H1 (cell line): ENCODE measurements at regions not wholly inside any gene's neighbourhood (a gene's known extent, or its start where the extent isn't known, plus 50 kb on each side); places are given as distances from the start of the nearest gene placed in this dataset.
A peak's percentile ranks its signal among the peaks of the same experiment; 100 is the strongest.

Source experiments
- CTCF ChIA-PET: fragments of 300-600 bp; sonication (Branson Sonifier 250); formaldehyde crosslinking; loops from one replicate; lab custom pipeline; 2021; ENCODE audit not compliant: partially characterized antibody; lab: Charles Lee
- POLR2A ChIA-PET: fragments of 300-600 bp; sonication (Branson Sonifier 250); formaldehyde crosslinking; loops from one replicate; lab custom pipeline; 2021; ENCODE audit warnings: inconsistent platforms; ENCODE audit not compliant: partially characterized antibody; lab: Charles Lee
- DNase-seq, 2 experiments: peaks; one replicate each; pipeline versions ENCODE4 v3.0.0 to v3.0.0-alpha.2; 2010 to 2022; ENCODE audit warnings: low spot score in 2 of 2, low read depth in 1 of 2, mixed read lengths in 1 of 2
- FAIRE-seq: peaks from 2 replicates; lab custom pipeline; 2011; peaks lifted over from hg19 to GRCh38; lab: Jason Lieb, UNC
- H2AFZ ChIP-seq: 2 replicates; pipeline ENCODE4 v1.8.1; 2012; ENCODE audit warnings: low read length, inconsistent platforms
- H2AK5ac ChIP-seq: 2 replicates; pipeline ENCODE4 v1.6.1; 2013; ENCODE audit warnings: low read depth, low read length
- H2BK120ac ChIP-seq: replicated peaks from 2 replicates; pipeline ENCODE3; 2013; ENCODE audit warnings: low read depth, low read length, inconsistent platforms
- H2BK12ac ChIP-seq: 2 replicates; pipeline ENCODE4 v1.6.1; 2013; ENCODE audit warnings: low read depth, low read length
- H2BK15ac ChIP-seq: 2 replicates; pipeline ENCODE4 v1.6.1; 2013; ENCODE audit warnings: low read length
- H2BK20ac ChIP-seq: 2 replicates; pipeline ENCODE4 v1.6.1; 2013; ENCODE audit warnings: low read length
- H2BK5ac ChIP-seq: 2 replicates; pipeline ENCODE4 v1.6.1; 2013; ENCODE audit warnings: low read depth, low read length
- H3K14ac ChIP-seq: 2 replicates; pipeline ENCODE4 v1.6.1; 2013; ENCODE audit warnings: inconsistent platforms; ENCODE audit not compliant: insufficient read length
- H3K18ac ChIP-seq: 2 replicates; pipeline ENCODE4 v1.6.1; 2013; ENCODE audit warnings: low read length; ENCODE audit errors: extremely low read depth
- H3K23ac ChIP-seq: 2 replicates; pipeline ENCODE4 v1.6.1; 2013; ENCODE audit warnings: inconsistent platforms; ENCODE audit not compliant: insufficient read length
- H3K23me2 ChIP-seq: 2 replicates; pipeline ENCODE4 v1.6.1; 2013; ENCODE audit warnings: low read depth, low read length
- H3K27ac ChIP-seq: 2 replicates; pipeline ENCODE4 v1.6.1; 2011; ENCODE audit warnings: low read depth, low read length, inconsistent platforms
- H3K27me3 ChIP-seq, 4 experiments: replicated peaks in 1 of 4; 1 replicate in 1 of 4; 2 replicates in 3 of 4; pipeline versions ENCODE4 v1.6.1 to v1.8.1; 2011 to 2013; ENCODE audit warnings: low read length in 3 of 4, mild to moderate bottlenecking in 3 of 4, inconsistent platforms in 2 of 4, mixed read lengths in 2 of 4, moderate library complexity in 1 of 4; ENCODE audit not compliant: control insufficient read depth in 3 of 4, insufficient read depth in 3 of 4; ENCODE audit errors: extremely low read depth in 1 of 4
- H3K36me3 ChIP-seq, 4 experiments: 2 replicates each; pipeline versions ENCODE4 v1.6.1 to v1.8.1; 2011 to 2013; ENCODE audit warnings: mild to moderate bottlenecking in 4 of 4, low read length in 3 of 4, moderate library complexity in 2 of 4, control low read depth in 1 of 4, inconsistent platforms in 1 of 4; ENCODE audit not compliant: insufficient read depth in 4 of 4, control insufficient read depth in 2 of 4
- H3K4ac ChIP-seq: replicated peaks from 2 replicates; pipeline ENCODE3; 2013; ENCODE audit warnings: low read length, low read depth, mixed read lengths, inconsistent platforms; ENCODE audit not compliant: insufficient read length
- H3K4me1 ChIP-seq, 4 experiments: replicated peaks in 1 of 4; 1 replicate in 1 of 4; 2 replicates in 3 of 4; pipeline versions ENCODE4 v1.6.1 to v1.8.1; 2011 to 2013; ENCODE audit warnings: low read length in 3 of 4, inconsistent platforms in 2 of 4, mixed read lengths in 1 of 4; ENCODE audit not compliant: insufficient read depth in 4 of 4, control insufficient read depth in 3 of 4
- H3K4me2 ChIP-seq, 2 experiments: 2 replicates each; pipeline versions ENCODE4 v1.6.1 to v1.8.1; 2011 to 2013; ENCODE audit warnings: low read depth in 2 of 2, low read length in 2 of 2, control low read depth in 1 of 2, inconsistent platforms in 1 of 2, mild to moderate bottlenecking in 1 of 2; ENCODE audit not compliant: insufficient read depth in 1 of 2
- H3K4me3 ChIP-seq, 4 experiments: fragments of 200-600, 300-600 bp in 1 of 4; sonication (generic), shearing (Covaris generic), sonication (Bioruptor Twin) in 1 of 4; 2 replicates each; pipeline versions ENCODE4 v1.5.1 to v1.8.1; 2011 to 2016; ENCODE audit warnings: low read length in 4 of 4, low read depth in 3 of 4, control low read depth in 2 of 4, inconsistent platforms in 2 of 4, mild to moderate bottlenecking in 2 of 4, mixed read lengths in 1 of 4, moderate library complexity in 1 of 4; ENCODE audit not compliant: insufficient read depth in 2 of 4; ENCODE audit errors: extremely low read depth in 1 of 4
- H3K56ac ChIP-seq: replicated peaks from 2 replicates; pipeline ENCODE3; 2013; ENCODE audit warnings: low read depth, mild to moderate bottlenecking, mixed read lengths, low read length, inconsistent platforms; ENCODE audit not compliant: insufficient read length
- H3K79me1 ChIP-seq: 2 replicates; pipeline ENCODE4 v1.6.1; 2013; ENCODE audit warnings: low read depth, low read length, control low read depth
- H3K79me2 ChIP-seq, 2 experiments: 2 replicates each; pipeline versions ENCODE4 v1.6.1 to v1.8.1; 2012 to 2013; ENCODE audit warnings: low read length in 2 of 2, mild to moderate bottlenecking in 2 of 2, inconsistent platforms in 1 of 2; ENCODE audit not compliant: insufficient read depth in 2 of 2, control insufficient read depth in 1 of 2
- H3K9ac ChIP-seq, 4 experiments: replicated peaks in 1 of 4; 1 replicate in 1 of 4; 2 replicates in 3 of 4; pipeline versions ENCODE4 v1.6.1 to v1.8.1; 2011 to 2013; ENCODE audit warnings: low read depth in 3 of 4, low read length in 3 of 4, control low read depth in 2 of 4, mild to moderate bottlenecking in 2 of 4, moderate library complexity in 2 of 4, inconsistent platforms in 1 of 4; ENCODE audit errors: extremely low read depth in 1 of 4
- H3K9me3 ChIP-seq, 2 experiments: 2 replicates each; pipeline versions ENCODE4 v1.6.1 to v1.8.1; 2012 to 2013; ENCODE audit warnings: mild to moderate bottlenecking in 2 of 2, moderate library complexity in 2 of 2, control low read depth in 1 of 2, inconsistent platforms in 1 of 2, low read depth in 1 of 2, low read length in 1 of 2, mixed read lengths in 1 of 2; ENCODE audit not compliant: insufficient read depth in 2 of 2
- H4K20me1 ChIP-seq, 2 experiments: replicated peaks in 1 of 2; 2 replicates each; pipeline versions ENCODE3 to v1.8.1; 2011 to 2013; ENCODE audit warnings: inconsistent platforms in 2 of 2, low read length in 2 of 2, mild to moderate bottlenecking in 1 of 2; ENCODE audit not compliant: insufficient read depth in 2 of 2, control insufficient read depth in 1 of 2
- H4K5ac ChIP-seq: 2 replicates; pipeline ENCODE4 v1.6.1; 2013; ENCODE audit warnings: low read length, low read depth, mixed read lengths, inconsistent platforms; ENCODE audit not compliant: insufficient read length
- H4K8ac ChIP-seq: 2 replicates; pipeline ENCODE4 v1.8.0; 2013; ENCODE audit warnings: mild to moderate bottlenecking, moderate library complexity, low read length, inconsistent platforms; ENCODE audit not compliant: insufficient read depth; ENCODE audit errors: extremely low read depth
- H4K91ac ChIP-seq: replicated peaks from 2 replicates; pipeline ENCODE3; 2013; ENCODE audit warnings: low read length, mixed read lengths, inconsistent platforms; ENCODE audit not compliant: insufficient read length
- EGR1 ChIP-seq: IDR thresholded peaks from 2 replicates; pipeline ENCODE4 v1.6.1; 2011; ENCODE audit warnings: low read depth, low read length, borderline replicate concordance
- WGBS, 2 experiments: shearing (Covaris generic) in 1 of 2; methylation state at CpG; one replicate each; pipeline versions ENCODE4 v1.1.6 to v1.1.7; 2013 to 2015; ENCODE audit warnings: low lambda C conversion rate in 2 of 2, mixed read lengths in 2 of 2, inconsistent platforms in 1 of 2, low coverage in 1 of 2, missing lambda C conversion rate in 1 of 2; ENCODE audit not compliant: insufficient replicate concordance in 2 of 2, insufficient coverage in 1 of 2, insufficient read length in 1 of 2; ENCODE audit errors: extremely low coverage in 1 of 2, missing lambda C conversion rate in 1 of 2; 5-methylcytosine and 5-hydroxymethylcytosine counted together

DNA sequence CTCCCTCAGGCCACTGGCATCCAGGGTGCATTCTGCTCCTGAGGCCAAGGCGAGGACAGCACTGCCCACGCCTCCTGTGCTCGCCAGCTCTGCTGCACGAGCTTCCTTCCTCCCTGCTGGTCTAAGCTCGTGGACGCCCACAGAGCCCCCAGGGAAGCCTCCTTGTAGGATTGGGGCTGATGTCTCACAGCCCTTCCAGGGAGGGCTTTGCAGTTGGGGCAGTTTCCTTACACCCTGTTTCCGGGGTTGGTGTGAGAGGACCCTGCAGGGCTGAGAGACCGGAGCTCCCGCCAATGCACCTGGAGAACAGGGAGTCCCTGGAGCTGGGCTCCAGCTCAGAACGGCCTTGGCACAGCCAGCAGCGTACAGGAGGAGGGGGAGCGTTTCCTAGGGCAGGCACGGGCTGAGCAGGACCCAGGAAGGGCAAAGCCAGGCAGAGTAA, 172.4 kb upstream of the PDE10A start:
- Histone ChIP-seq H3K4me3 (no peak overlapping the region), H4K91ac (no peak overlapping the region), H2BK5ac (no peak overlapping the region), H3K79me1 (no peaks in the 10 kb centered on the region), H4K5ac (no peak overlapping the region), H2AK5ac (no peak overlapping the region), H3K27me3 (no peaks in the 10 kb centered on the region; a peak in 2 of 7 replicates), H3K27ac (no peak overlapping the region), H3K23me2 (peaks cover 4% of the 10 kb centered on the region; the same call in 1 of the 2 replicates), H2AFZ (no peak overlapping the region), H3K79me2 (no peaks in the 10 kb centered on the region), H3K36me3 (no peaks in the 10 kb centered on the region), H3K9ac (no peak overlapping the region), H2BK20ac (no peak overlapping the region), H3K4me2 (no peak overlapping the region), H3K23ac (no peak overlapping the region), H3K4ac (no peak overlapping the region), H4K8ac (no peak overlapping the region), H3K9me3 (no peaks in the 10 kb centered on the region), H3K18ac (peak overlapping the region; percentile 19; the same call in 1 of the 2 replicates), H3K14ac (no peak overlapping the region), H2BK12ac (0 out of 2 replicates have a peak overlapping the region, but pooled peaks have one; percentile 2), H4K20me1 (no peaks in the 10 kb centered on the region), H2BK15ac (no peak overlapping the region), H3K56ac (no peak overlapping the region), H3K4me1 (peaks cover 0 to 1% (median 0%) of the 10 kb centered on the region in 4 experiments; a peak in 1 of 7 replicates), H2BK120ac (no peak overlapping the region)
- 90% methylated on average over 13 of the region's 13 CpGs; no CpG with 5 or more reads in 1 of the 2 experiments for WGBS, 2 experiments
- POLR2A ChIA-PET = no interaction called here
- DNase-seq (no peak), FAIRE-seq (no peak)
- CTCF ChIA-PET = interaction anchor here (0.8 to 2.5 kb wide), 6 partner anchors 8 to 106 kb away, joined by 3 to 14 read pairs (median 4); no protein-coding TSS in a partner anchor
- TF ChIP-seq EGR1 = no peak
